Tibial nerve (tissue), 4 donors: ENCODE measurements at regions not wholly inside any gene's neighbourhood (a gene's known extent, or its start where the extent isn't known, plus 50 kb on each side); places are given as distances from the start of the nearest gene placed in this dataset.

Experiments used
- DNase-seq, 2 donors: peaks; one replicate each; pipeline ENCODE4 v3.0.0-alpha.2; 2019; ENCODE audit warnings: low spot score in 2 of 2
- H3K27ac ChIP-seq, 4 donors: fragments of 200-600 bp; sonication (generic) in 3 of 4; one replicate each; pipeline ENCODE4 v1.5.1; 2017 to 2019; ENCODE audit warnings: mild to moderate bottlenecking in 1 of 4
- H3K27me3 ChIP-seq, 2 donors: fragments of 200-600 bp; sonication (generic) in 1 of 2; one replicate each; pipeline versions ENCODE4 v1.5.1 to v1.6.0; 2017 to 2019
- H3K36me3 ChIP-seq, 3 donors: fragments of 200-600 bp; sonication (generic); one replicate each; pipeline ENCODE4 v1.5.1; 2018 to 2019
- H3K4me1 ChIP-seq, 4 donors: fragments of 200-600 bp; sonication (generic) in 3 of 4; one replicate each; pipeline ENCODE4 v1.5.1; 2017 to 2019
- H3K4me3 ChIP-seq, 4 donors: fragments of 200-600 bp; sonication (generic) in 3 of 4; one replicate each; pipeline ENCODE4 v1.5.1; 2017 to 2019; ENCODE audit warnings: mild to moderate bottlenecking in 1 of 4, moderate library complexity in 1 of 4
- H3K9me3 ChIP-seq, 4 donors: fragments of 200-600 bp; sonication (generic) in 3 of 4; one replicate each; pipeline ENCODE4 v1.5.1; 2017 to 2019
- EP300 ChIP-seq, 2 donors: sonication (generic); formaldehyde crosslinking; IDR thresholded peaks; one replicate each; pipeline ENCODE4 v1.6.1; 2017; ENCODE audit warnings: antibody characterized with exemption in 2 of 2, mild to moderate bottlenecking in 1 of 2
- POLR2A ChIP-seq, 2 donors: fragments of 450-650 bp; IDR thresholded peaks; one replicate each; pipeline ENCODE4 v1.6.1; 2017; ENCODE audit warnings: antibody characterized with exemption in 2 of 2, mild to moderate bottlenecking in 2 of 2, moderate library complexity in 2 of 2
- WGBS, 2 donors: methylation state at CpG; one replicate each; pipeline ENCODE4 v1.1.5; 2018; 5-methylcytosine and 5-hydroxymethylcytosine counted together
- TF ChIP-seq, protein P1 (sequence below), 5 experiments: fragments of 200-600 bp in 3 of 5; fragments of 450-650 bp in 2 of 5; sonication (generic) in 3 of 5; IDR thresholded peaks; one replicate each; pipeline ENCODE4 v1.5.1; 2016 to 2019; ENCODE audit warnings: antibody characterized with exemption in 5 of 5, mild to moderate bottlenecking in 3 of 5, moderate library complexity in 2 of 5

DNA sequence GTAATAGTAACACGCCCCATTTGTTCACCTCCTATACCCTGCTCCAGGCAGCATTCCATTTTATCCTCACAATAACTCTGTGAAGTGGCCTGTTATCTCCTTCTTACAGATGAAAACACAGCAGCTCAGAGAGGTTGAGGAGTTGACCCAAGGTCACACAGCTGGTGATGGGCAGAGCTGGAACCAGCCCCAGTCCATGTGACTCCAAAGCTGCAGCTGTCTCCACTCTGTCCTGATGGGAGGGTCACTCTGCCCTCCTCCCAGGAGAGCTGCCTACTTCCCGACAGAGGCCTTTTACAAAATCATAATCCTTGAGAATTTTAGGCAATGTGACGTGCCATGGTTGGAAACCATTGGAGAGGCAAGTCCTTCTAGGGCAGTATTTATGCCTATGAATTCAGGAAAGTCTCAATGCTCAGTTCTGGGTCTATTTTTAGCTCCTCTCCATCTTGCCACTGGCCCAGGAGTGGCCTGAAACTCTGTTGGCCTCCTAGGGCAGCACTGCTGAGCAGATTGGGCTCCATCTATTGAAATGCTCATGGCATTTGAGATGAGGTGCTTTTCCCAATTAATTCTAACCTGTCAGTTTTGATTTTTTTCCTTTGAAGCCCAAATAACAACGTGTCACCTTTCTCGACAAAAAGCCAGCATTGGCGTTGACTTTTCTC is 50.1 kb upstream of the KCNK12 start:
- WGBS, 2 donors = 77 to 82% methylated on average over 6 of the region's 6 CpGs
- DNase-seq = no peak
- no peaks in the 10 kb centered on the region for H3K9me3 ChIP-seq
- no peaks in the 10 kb centered on the region for H3K36me3 ChIP-seq
- peaks cover 0 to 16% (median 3%) of the 10 kb centered on the region in 4 donors for H3K4me1 ChIP-seq
- no peaks in the 10 kb centered on the region for H3K27me3 ChIP-seq
- TF ChIP-seq, protein P1, sequence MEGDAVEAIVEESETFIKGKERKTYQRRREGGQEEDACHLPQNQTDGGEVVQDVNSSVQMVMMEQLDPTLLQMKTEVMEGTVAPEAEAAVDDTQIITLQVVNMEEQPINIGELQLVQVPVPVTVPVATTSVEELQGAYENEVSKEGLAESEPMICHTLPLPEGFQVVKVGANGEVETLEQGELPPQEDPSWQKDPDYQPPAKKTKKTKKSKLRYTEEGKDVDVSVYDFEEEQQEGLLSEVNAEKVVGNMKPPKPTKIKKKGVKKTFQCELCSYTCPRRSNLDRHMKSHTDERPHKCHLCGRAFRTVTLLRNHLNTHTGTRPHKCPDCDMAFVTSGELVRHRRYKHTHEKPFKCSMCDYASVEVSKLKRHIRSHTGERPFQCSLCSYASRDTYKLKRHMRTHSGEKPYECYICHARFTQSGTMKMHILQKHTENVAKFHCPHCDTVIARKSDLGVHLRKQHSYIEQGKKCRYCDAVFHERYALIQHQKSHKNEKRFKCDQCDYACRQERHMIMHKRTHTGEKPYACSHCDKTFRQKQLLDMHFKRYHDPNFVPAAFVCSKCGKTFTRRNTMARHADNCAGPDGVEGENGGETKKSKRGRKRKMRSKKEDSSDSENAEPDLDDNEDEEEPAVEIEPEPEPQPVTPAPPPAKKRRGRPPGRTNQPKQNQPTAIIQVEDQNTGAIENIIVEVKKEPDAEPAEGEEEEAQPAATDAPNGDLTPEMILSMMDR (IDR thresholded peaks at IDR 0.05) = no peak
- TF ChIP-seq EP300 (IDR thresholded peaks at IDR 0.05) = no peak
- no peak for TF ChIP-seq POLR2A (IDR thresholded peaks at IDR 0.05)
- no peak overlapping the region for H3K27ac ChIP-seq
- H3K4me3 ChIP-seq = no peak overlapping the region
